Stimulated activated CD4-positive, alpha-beta T cell treated with anti-CD3 and anti-CD28 coated beads, Interleukin-4, amount 100 ng/mL, for 24 hours (primary cell): ENCODE measurements at regions not wholly inside any gene's neighbourhood (a gene's known extent, or its start where the extent isn't known, plus 50 kb on each side); places are given as distances from the start of the nearest gene placed in this dataset.
"Not testable (repeated sequence)": the region's sequence is repeated elsewhere in the genome, so short reads cannot be mapped to it uniquely, and the experiment has no call there.

Experiments used
- DNase-seq: peaks from one replicate; pipeline ENCODE4 v3.0.0-alpha.2; 2020

GRCh38 chr2:240255811-240256703 is 115.6 kb upstream of the OTOS start:
- DNase-seq: no peak

- no peak for DNase-seq
These were observed 116.5 kb upstream of the OTOS start for GRCh38 chr2:240256704-240257637.

GRCh38 chr2:240257940-240258580 is 117.6 kb upstream of the OTOS start:
- DNase-seq: no peak

GRCh38 chr2:240258685-240259084 is 118.2 kb upstream of the OTOS start:
- no peak for DNase-seq

- no peak for DNase-seq
These were observed 118.9 kb upstream of the OTOS start for GRCh38 chr2:240259201-240259923.

GRCh38 chr2:240259924-240260529 is 119.6 kb upstream of the OTOS start:
- no peak for DNase-seq

- no peak for DNase-seq
These were observed 120.2 kb upstream of the OTOS start for GRCh38 chr2:240260664-240261063.

GRCh38 chr2:240262578-240262977 is 122.1 kb upstream of the OTOS start:
- not testable (repeated sequence) for DNase-seq

GRCh38 chr2:240269380-240269779 is 128.9 kb upstream of the OTOS start:
- DNase-seq: no peak

- DNase-seq: peak; percentile 1
These were observed 129.4 kb upstream of the OTOS start for GRCh38 chr2:240269886-240270285.

- no peak for DNase-seq
These were observed 131.4 kb upstream of the OTOS start for GRCh38 chr2:240271716-240272341.

GRCh38 chr2:240275386-240275785 is 134.9 kb upstream of the OTOS start:
- DNase-seq: no peak

- no peak for DNase-seq
These were observed 136.8 kb upstream of the OTOS start for GRCh38 chr2:240277073-240277806.

GRCh38 chr2:240277807-240278522 is 137.5 kb upstream of the OTOS start:
- DNase-seq: no peak

- no peak for DNase-seq
These were observed 138.2 kb upstream of the OTOS start for GRCh38 chr2:240278661-240279060.

GRCh38 chr2:240280621-240281020 is 140.2 kb upstream of the OTOS start:
- DNase-seq: no peak

- no peak for DNase-seq
These were observed 144.2 kb upstream of the OTOS start for GRCh38 chr2:240284503-240285259.

- DNase-seq: no peak
These were observed 145.3 kb upstream of the OTOS start for GRCh38 chr2:240285725-240286124.

GRCh38 chr2:240286596-240286995 is 146.1 kb upstream of the OTOS start:
- DNase-seq: no peak
